ENCODE measurements at regions not wholly inside any gene's neighbourhood (a gene's known extent, or its start where the extent isn't known, plus 50 kb on each side); places are given as distances from the start of the nearest gene placed in this dataset.
"Not testable (repeated sequence)": the region's sequence is repeated elsewhere in the genome, so short reads cannot be mapped to it uniquely, and the experiment has no call there.

DNA sequence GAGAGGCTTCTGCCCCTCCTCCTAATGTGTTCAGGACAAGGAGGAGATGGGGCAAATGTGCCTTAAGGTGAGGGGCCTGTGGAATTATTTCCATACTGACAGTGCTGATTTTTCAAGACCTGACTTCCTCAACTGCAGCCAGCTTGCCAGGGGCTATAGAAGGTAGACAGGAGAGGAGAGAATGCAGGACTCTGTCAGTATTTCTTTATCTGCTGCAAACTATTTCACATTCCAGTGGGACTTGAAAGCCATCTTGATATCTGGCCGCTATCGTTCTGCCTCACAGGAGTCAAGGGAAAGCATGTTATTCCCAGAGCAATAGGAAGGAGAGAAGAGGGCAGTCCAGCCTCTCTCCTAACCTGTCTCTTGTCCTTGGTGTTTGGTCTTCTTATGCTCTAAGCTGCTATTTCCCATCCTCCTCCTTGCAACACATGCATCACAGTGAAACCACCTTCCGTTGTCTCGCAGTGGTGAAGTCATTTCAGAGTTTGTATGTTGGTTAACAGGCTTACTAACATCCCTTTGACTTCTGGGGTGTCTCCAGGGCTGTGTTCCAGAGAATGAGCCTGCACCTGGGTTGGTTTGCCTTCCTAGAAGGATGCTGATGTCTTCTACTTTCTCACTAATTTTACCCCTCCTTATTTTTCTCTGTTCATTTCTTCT is 95.1 kb upstream of the MRPS22 start:
- DNase-seq, result no peak

DNA sequence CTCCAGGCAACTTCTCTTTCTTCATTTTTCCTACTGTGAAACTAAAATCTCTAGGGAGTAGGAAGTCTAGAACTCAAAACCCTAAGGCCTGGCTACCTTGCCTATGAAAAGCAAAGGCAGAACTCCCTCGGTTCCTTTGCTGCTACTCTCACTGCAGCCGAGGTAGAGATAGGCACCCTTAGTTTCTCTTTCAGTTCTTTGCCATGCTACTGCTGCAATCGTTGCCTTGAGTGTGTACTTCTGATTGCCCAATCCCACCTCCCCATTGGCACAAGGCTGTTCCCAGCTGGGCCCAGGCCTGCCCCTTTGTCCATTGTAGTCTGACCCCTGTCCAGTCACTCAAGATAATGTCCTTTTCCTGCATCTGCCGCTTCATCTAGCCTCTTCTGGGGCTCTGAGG is 92.3 kb upstream of the MRPS22 start:
- DNase-seq, result no peak

GRCh38 chr3:139252719-139253118 is 91.1 kb upstream of the MRPS22 start:
- no peak for DNase-seq

DNA sequence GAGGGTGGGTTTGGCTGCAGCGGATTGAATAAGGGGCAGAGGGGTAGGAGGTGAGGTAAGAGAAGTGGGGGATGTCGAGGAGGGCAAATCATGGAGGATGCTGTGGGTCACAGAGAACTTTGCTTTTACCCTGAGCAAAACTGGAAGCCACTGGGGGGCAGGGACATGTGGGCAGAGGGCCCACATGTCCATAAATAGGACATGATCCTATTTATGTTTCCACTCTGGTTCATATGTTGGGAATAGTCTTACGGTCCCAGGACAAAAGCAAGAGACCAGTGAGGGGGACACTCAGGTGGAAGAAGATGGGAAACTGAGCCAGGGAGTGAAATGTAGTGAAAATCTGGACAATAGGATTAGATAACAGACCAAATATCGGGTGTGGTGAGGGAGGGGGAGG is 85.5 kb upstream of the MRPS22 start:
- DNase-seq, result no peak

DNA sequence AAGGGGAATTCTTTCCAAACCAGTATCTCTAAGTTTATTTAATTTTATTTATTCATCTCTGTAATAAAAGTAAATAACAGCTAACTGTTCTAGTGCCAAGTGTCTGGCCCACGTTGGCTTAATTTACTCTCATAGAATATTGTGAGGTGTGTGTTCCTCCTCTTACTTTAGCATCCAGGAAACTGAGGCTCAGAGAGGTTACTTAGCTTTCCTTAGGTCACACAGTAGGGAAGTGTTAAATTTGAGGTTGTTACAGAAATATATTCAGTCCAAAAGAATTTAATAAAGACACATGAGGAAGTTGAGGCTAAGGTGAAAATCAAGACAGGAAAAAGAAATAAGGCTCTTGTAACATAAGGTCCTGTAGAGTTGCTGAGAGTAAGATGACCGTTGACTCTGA is 84.4 kb upstream of the MRPS22 start:
- no peak for DNase-seq

- DNase-seq, result no peak
Measured at GRCh38 chr3:139260041-139260486, 83.8 kb upstream of the MRPS22 start.

DNA sequence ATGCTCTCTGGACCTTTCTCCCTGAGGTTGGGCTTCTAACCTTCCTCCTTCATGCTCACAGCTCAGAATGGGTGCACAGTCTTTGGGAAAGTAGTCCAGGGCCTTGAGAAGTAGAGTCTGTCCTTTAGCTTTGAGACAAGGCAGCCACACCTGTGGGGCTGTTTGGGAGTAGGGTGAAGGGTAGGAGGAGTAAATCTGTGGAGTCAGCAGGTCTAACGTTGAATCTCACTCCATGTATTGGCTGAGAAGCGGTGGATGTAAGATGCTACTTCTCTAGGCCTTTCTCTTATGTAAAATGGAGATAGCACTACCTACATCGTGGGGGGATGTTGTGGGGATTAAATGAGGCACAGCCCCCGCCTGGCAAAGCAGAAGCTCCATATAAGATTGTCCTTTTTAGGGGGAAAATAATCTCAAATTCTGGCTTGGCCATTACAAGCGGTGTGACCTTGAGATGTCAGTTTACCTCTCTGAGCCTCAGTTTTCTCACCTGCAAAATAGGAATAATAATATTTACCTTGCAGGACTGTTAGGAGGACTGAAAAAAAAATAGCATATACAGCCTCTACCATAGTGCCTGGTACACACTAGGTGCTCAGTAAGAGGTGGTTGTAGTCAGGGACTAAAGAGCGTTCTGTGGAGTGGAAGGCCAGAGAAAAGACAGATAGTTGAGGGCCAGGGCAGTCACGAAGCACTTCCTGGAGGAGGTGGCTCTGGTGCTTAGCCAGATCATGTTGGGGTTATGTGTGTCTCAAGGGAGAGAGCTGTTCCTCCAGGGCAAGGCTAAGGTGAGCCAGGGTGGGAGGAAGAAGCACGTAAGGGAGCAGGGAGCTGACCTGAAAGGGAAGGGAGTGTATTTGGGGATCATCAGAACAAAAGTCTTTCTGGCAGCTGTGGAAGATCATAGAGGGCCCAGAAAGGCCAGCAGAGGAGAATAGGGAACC is 82.8 kb upstream of the MRPS22 start:
- no peak for DNase-seq

- DNase-seq, result no peak
Measured at GRCh38 chr3:139261754-139262586, 81.8 kb upstream of the MRPS22 start.

- no peak for DNase-seq
Measured at GRCh38 chr3:139263798-139264197, 80.0 kb upstream of the MRPS22 start.

DNA sequence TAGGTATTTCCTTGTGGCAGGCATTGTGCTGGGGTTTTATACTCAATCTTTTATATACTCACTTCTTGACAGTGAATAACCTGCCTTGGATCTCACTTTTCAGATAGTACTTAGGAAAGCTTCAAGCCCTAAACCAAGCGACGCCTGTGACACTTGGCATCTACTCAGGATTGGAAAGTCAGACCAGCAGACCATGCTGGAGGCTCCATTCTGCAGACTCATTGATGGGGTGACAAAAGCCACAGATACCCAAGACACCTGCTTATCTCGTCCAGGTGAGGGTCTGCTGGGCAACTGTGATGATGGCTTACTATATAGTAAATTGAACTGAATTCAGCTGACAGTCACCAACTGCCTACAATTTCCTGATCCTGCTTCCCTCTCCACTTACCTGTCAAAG is 79.4 kb upstream of the MRPS22 start:
- no peak for DNase-seq

GRCh38 chr3:139265131-139266016 is 78.4 kb upstream of the MRPS22 start:
- no peak for DNase-seq

DNA sequence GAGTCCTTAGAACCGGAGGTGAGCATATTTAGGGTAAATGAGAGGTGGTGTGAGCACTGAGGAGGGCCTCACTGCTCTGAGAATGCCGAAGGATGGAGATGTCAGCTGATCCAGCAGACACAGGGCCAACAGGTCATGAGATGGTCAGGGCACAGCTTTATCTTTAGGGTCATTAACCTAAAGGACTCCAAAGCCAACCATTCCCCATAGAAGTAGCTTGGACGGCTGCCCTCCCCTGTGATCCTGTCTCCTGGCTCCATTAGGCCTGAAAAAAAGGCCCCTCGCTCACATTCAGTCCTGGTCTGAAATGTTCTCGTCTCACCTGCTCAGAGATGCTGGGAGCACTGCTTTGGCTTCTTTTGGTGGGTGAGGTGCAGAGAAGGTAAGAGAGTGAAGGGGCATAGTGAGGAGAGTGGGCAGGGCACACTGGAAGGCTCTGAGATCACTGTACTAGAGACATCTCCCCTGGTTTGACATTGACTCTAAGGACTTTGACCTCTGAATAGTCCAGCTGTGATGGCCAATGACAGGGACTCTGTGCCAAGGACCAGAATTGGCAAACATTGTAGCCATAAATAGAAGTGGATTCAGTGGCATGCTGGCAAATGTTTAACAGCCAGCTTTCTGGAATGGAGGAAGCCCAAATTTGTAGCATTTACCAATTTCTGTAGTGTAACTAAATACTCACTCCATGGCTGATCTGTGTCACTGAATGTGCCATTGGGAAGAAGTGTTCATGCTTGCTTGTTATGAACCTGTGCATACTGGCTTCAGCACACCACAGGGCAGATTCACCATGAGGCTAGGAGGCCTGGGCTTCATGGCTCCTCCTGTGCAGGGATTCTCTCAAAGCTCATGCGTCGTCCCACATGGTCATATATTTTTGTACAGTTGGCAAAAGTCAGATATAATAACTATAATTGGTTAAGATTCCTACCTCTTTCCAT is 76.2 kb upstream of the MRPS22 start:
- no peak for DNase-seq

GRCh38 chr3:139269984-139270383 is 73.8 kb upstream of the MRPS22 start:
- no peak for DNase-seq

- not testable (repeated sequence) for DNase-seq
Measured at GRCh38 chr3:139270652-139271051, 73.2 kb upstream of the MRPS22 start.

- DNase-seq, result no peak
Measured at GRCh38 chr3:139280027-139280671, 63.7 kb upstream of the MRPS22 start.

GRCh38 chr3:139281096-139281495 is 62.7 kb upstream of the MRPS22 start:
- no peak for DNase-seq

GRCh38 chr3:139281522-139282196 is 62.2 kb upstream of the MRPS22 start:
- no peak for DNase-seq

GRCh38 chr3:139283301-139283700 is 60.5 kb upstream of the MRPS22 start:
- DNase-seq, result no peak

DNA sequence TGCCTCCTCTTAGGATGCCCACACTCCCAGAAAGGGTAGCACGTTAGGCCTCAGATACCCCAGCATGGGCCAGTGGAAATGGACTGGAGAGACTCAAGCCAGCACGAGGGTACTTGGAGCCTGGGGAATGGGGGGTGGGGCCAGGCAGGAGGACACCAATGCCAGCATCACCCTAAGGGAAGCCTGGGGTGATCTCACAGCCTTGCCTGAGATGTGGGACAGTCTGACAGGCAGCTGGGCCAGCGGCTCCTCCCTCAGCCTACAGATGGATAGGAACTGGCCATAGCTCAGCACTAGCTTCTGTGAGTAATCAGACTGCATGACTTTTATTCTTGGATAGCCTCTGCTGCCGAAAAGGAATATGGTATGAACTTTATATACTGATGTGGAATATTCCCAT is 59.6 kb upstream of the MRPS22 start:
- no peak for DNase-seq

DNA sequence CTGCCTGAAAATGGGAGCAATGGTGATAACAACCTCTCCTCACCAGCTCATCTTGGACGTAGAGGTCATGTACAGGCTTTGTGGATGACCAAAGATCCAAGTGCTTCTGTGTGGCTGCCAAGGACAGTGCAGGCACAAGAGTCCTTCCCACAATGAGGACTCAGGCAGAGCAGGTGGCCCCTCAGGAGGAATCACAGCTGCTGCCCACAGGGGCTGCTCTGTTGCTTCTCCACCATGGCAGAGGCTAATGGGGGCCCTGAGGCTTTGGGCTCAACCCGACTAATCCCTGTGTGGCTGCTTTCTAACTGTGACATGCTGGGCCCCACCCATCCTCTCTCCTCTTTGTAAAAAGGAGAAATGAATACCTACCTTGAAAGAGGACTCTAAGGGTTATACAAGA is 58.1 kb upstream of the MRPS22 start:
- DNase-seq, result no peak

Measured in activated CD4-positive, CD25-positive, alpha-beta regulatory T cell treated with anti-CD3 and anti-CD28 coated beads, Interleukin-2, amount 50 U/mL, for 72 hours (primary cell).